ENCODE measurements at regions not wholly inside any gene's neighbourhood (a gene's known extent, or its start where the extent isn't known, plus 50 kb on each side); places are given as distances from the start of the nearest gene placed in this dataset.
"Not testable (repeated sequence)": the region's sequence is repeated elsewhere in the genome, so short reads cannot be mapped to it uniquely, and the experiment has no call there.

DNA sequence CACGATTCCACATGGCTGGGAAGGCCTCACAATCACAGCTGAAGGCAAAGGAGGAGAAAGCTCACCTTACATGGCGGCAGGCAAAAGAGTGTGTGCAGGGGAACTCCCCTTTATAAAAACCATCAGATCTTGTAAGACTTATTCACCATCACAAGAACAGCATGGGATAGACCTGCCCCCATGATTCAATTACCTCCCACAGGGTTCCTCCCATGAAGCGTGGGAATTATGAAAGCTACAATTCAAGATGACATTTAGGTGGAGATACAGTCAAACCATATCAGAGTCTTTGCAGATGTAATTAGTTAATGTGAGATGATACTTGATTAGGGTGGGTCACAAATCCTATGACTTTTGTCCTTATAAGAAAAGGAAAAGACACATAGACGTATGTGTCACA, 688.9 kb downstream of the GBE1 start:
- H3K36me3 ChIP-seq (ENCODE audit: control insufficient read depth, insufficient read depth, low read length), result no peaks in the 10 kb centered on the region
- H3K4me3 ChIP-seq (ENCODE audit: low read depth, low read length), result no peak overlapping the region
- no peak for DNase-seq (ENCODE audit: low read depth)
- TF ChIP-seq, protein P1, sequence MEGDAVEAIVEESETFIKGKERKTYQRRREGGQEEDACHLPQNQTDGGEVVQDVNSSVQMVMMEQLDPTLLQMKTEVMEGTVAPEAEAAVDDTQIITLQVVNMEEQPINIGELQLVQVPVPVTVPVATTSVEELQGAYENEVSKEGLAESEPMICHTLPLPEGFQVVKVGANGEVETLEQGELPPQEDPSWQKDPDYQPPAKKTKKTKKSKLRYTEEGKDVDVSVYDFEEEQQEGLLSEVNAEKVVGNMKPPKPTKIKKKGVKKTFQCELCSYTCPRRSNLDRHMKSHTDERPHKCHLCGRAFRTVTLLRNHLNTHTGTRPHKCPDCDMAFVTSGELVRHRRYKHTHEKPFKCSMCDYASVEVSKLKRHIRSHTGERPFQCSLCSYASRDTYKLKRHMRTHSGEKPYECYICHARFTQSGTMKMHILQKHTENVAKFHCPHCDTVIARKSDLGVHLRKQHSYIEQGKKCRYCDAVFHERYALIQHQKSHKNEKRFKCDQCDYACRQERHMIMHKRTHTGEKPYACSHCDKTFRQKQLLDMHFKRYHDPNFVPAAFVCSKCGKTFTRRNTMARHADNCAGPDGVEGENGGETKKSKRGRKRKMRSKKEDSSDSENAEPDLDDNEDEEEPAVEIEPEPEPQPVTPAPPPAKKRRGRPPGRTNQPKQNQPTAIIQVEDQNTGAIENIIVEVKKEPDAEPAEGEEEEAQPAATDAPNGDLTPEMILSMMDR (IDR thresholded peaks at IDR 0.05; ENCODE audit: insufficient read depth, low read length, poor library complexity, severe bottlenecking), result no peak
- no peaks in the 10 kb centered on the region for H3K27me3 ChIP-seq (ENCODE audit: control insufficient read depth, insufficient read depth, low read length)

DNA sequence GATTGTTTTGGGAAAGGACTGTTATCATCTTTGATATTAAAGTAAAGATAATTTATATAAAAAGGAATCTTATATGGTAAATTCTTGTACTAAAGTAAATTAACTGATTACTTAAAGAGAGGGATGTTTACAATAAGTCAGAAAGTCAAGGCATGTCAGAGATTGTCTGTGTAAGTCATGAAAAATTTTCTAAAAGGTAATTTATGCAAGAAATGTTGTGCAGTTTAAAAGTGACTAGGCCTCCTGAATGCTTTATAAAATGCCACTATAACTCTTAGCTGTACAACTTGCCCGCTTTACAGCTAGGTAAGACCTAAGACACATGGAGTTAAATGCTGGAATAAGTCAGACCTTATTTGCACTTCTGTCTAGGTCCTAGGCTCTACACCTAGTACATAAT, 692.9 kb downstream of the GBE1 start:
- no peaks in the 10 kb centered on the region for H3K36me3 ChIP-seq (ENCODE audit: control insufficient read depth, insufficient read depth, low read length)
- TF ChIP-seq, protein P1 (IDR thresholded peaks at IDR 0.05; ENCODE audit: insufficient read depth, low read length, poor library complexity, severe bottlenecking), result no peak

DNA sequence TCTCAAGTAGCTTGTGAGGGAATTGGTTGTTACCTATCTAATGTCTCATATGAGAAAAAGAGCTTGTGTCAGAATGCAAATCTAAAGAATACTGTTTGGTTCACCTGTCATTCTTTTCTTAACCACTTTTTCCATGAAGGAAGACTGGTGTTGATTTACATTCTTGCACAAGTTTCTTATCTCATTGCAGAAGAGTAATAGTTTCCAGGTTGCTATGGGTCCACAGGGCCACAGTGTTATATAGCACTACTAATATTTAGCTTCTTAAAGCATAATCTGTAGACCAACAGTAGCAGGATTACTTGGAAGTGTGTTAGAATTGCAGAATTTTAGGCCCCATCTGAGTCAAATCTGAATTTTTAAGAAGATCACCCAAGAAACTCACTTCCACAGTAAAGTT, 697.5 kb downstream of the GBE1 start:
- Histone ChIP-seq H3K4me3 (ENCODE audit: low read depth, low read length) (no peak overlapping the region), H3K27me3 (ENCODE audit: control insufficient read depth, insufficient read depth, low read length) (no peaks in the 10 kb centered on the region), H3K36me3 (ENCODE audit: control insufficient read depth, insufficient read depth, low read length) (no peaks in the 10 kb centered on the region)
- TF ChIP-seq, protein P1 (IDR thresholded peaks at IDR 0.05; ENCODE audit: insufficient read depth, low read length, poor library complexity, severe bottlenecking), result no peak
- no peak for DNase-seq (ENCODE audit: low read depth)

More for the DNA sequence above, 692.9 kb downstream of the GBE1 start:
- H3K4me3 ChIP-seq (ENCODE audit: low read depth, low read length), result no peak overlapping the region
- no peak for DNase-seq (ENCODE audit: low read depth)
- no peaks in the 10 kb centered on the region for H3K27me3 ChIP-seq (ENCODE audit: control insufficient read depth, insufficient read depth, low read length)

- H3K36me3 ChIP-seq (ENCODE audit: control insufficient read depth, insufficient read depth, low read length); H3K4me3 ChIP-seq (ENCODE audit: low read depth, low read length); DNase-seq (ENCODE audit: low read depth); H3K27me3 ChIP-seq (ENCODE audit: control insufficient read depth, insufficient read depth, low read length): not testable (repeated sequence)
Measured at GRCh38 chr3:81051133-81051532, 710.3 kb downstream of the GBE1 start.

DNA sequence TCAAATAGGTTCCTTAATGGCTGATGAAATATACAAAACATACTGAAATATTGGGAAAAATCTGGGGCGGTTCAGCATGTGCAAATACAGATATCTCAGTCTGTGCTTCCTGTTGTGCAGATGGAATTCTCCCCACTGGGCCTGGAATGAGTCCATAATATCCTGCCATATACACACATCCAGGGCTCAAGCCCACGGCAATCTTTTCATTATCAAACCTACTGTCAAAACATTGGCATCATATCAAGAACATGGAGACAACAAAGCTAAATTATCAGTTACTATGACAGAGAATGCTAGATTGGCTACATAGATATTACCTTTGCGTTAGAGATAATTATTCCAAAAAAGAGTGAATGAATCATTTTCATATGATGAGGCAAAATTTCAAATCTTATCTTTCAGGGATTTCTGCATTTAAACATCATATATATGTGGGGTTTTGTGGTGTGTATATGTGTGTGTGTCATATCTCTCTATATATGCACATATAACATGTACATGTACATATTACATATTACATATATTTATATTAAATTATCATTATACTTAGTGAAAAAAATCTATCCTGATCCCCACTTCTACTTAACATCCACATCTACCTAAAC, 713.3 kb downstream of the GBE1 start:
- DNase-seq (ENCODE audit: low read depth), result no peak
- TF ChIP-seq, protein P1 (IDR thresholded peaks at IDR 0.05; ENCODE audit: insufficient read depth, low read length, poor library complexity, severe bottlenecking), result no peak
- Histone ChIP-seq H3K4me3 (ENCODE audit: low read depth, low read length) (no peak overlapping the region), H3K27me3 (ENCODE audit: control insufficient read depth, insufficient read depth, low read length) (no peaks in the 10 kb centered on the region), H3K36me3 (ENCODE audit: control insufficient read depth, insufficient read depth, low read length) (no peaks in the 10 kb centered on the region)

DNA sequence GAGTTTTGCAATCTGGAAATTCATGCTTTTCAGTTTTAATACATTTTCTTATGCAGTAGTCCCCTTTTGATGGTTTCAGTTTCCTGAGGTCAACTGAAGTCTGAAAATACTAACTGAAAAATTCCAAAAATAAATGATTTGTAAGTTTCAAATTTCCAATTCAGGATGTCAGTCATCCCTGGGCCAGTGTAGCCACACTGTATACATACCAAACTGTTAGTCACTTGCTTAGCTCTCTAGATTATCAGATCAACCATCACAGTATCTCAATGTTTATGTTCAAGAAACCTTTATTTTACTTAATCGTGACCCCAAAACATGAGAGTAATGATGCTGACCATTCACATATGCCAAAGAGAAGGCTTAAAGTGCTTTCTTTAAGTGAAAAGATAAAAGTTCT, 715.5 kb downstream of the GBE1 start:
- DNase-seq (ENCODE audit: low read depth), result no peak
- TF ChIP-seq, protein P1 (IDR thresholded peaks at IDR 0.05; ENCODE audit: insufficient read depth, low read length, poor library complexity, severe bottlenecking), result no peak

More for the DNA sequence above, 715.5 kb downstream of the GBE1 start:
- no peaks in the 10 kb centered on the region for H3K36me3 ChIP-seq (ENCODE audit: control insufficient read depth, insufficient read depth, low read length)
- H3K27me3 ChIP-seq (ENCODE audit: control insufficient read depth, insufficient read depth, low read length), result no peaks in the 10 kb centered on the region
- H3K4me3 ChIP-seq (ENCODE audit: low read depth, low read length), result no peak overlapping the region

Measured in kidney epithelial cell (primary cell).